HFFc6 (cell line): ENCODE measurements at regions not wholly inside any gene's neighbourhood (a gene's known extent, or its start where the extent isn't known, plus 50 kb on each side); places are given as distances from the start of the nearest gene placed in this dataset.

Experiments
- DNase-seq: peaks from one replicate; pipeline ENCODE4 v3.0.0-alpha.2; 2018
- H3K27ac Mint-ChIP-seq: 2 replicates; pipeline ENCODE4 v1.8.0; 2020; ENCODE audit warnings: mild to moderate bottlenecking, mixed read lengths
- H3K27me3 Mint-ChIP-seq: 2 replicates; pipeline ENCODE4 v1.8.0; 2021; ENCODE audit warnings: mild to moderate bottlenecking, moderate library complexity, mixed read lengths; ENCODE audit not compliant: insufficient read depth
- H3K36me3 Mint-ChIP-seq: 2 replicates; pipeline ENCODE4 v1.8.0; 2021; ENCODE audit warnings: low read depth, mixed read lengths
- H3K4me1 Mint-ChIP-seq: 2 replicates; pipeline ENCODE4 v1.8.0; 2020; ENCODE audit warnings: low read depth, mixed read lengths
- H3K4me3 Mint-ChIP-seq: 2 replicates; pipeline ENCODE4 v1.8.0; 2020; ENCODE audit warnings: mild to moderate bottlenecking, moderate library complexity, mixed read lengths
- H3K9me3 Mint-ChIP-seq: 2 replicates; pipeline ENCODE4 v1.8.0; 2020; ENCODE audit warnings: mild to moderate bottlenecking, mixed read lengths
- CTCF ChIP-seq: fragments of 200-600 bp; sonication (generic); IDR thresholded peaks from 2 replicates; pipeline ENCODE4 v1.5.0; 2021; ENCODE audit warnings: antibody characterized with exemption, mild to moderate bottlenecking

DNA sequence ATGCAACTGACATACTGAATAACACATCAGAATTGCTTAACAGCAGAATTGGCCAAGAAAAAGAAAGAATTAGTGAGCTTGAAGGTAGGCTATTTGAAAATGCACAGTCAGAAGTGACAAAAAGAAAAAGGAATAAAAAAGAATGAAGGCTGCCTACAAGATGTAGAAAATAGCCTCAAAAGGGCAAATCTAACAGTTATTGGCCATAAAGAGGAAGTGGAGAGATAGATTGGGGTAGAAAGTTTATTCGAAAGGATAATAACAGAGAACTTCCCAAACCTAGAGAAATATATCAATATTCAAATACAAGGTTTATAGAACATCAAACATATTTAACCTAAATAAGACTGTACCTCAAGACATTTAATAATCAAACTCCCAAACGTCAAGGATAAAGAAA lies 67.5 kb downstream of the ATP6V1G3 start:
- Mint-ChIP-seq H3K27ac (no peak overlapping the region), H3K4me3 (no peak overlapping the region), H3K36me3 (peaks cover 62% of the 10 kb centered on the region), H3K4me1 (peaks cover 32% of the 10 kb centered on the region), H3K27me3 (no peaks in the 10 kb centered on the region), H3K9me3 (peaks cover 32% of the 10 kb centered on the region)
- DNase-seq: no peak
- no peak for TF ChIP-seq CTCF

DNA sequence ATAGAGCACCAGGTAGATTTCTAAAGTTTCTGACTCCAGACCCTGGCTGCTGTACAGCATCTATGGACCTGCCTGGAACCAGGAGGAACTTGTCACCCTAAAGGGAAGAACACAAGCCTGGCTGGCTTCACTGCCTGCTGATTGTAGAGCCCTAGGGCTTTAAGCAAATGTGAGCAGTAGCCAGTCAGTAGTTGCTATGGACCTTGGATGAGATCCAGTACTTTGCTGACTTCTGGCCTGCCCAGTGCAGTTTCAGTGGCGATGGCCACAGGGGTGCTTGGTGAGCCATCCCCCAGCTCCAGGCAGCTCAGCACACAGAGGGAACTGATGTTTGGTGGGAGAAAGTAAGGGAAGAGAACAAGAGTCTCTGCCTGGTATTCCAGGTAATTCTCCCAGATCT lies 68.4 kb downstream of the ATP6V1G3 start:
- no peak overlapping the region for H3K27ac Mint-ChIP-seq
- peaks cover 41% of the 10 kb centered on the region for H3K4me1 Mint-ChIP-seq
- TF ChIP-seq CTCF: no peak
- DNase-seq: no peak
- H3K36me3 Mint-ChIP-seq: peaks cover 60% of the 10 kb centered on the region
- H3K27me3 Mint-ChIP-seq: no peaks in the 10 kb centered on the region
- H3K4me3 Mint-ChIP-seq: no peak overlapping the region
- peaks cover 32% of the 10 kb centered on the region for H3K9me3 Mint-ChIP-seq

GRCh38 chr1:198467907-198468306 lies 72.6 kb downstream of the ATP6V1G3 start:
- Mint-ChIP-seq H3K36me3 (peaks cover 30% of the 10 kb centered on the region), H3K27me3 (no peaks in the 10 kb centered on the region), H3K27ac (peak overlapping the region; percentile 66), H3K4me3 (no peak overlapping the region), H3K4me1 (peaks cover 62% of the 10 kb centered on the region), H3K9me3 (peaks cover 7% of the 10 kb centered on the region; the same call in 1 of the 2 replicates)
- no peak for DNase-seq
- TF ChIP-seq CTCF: no peak

DNA sequence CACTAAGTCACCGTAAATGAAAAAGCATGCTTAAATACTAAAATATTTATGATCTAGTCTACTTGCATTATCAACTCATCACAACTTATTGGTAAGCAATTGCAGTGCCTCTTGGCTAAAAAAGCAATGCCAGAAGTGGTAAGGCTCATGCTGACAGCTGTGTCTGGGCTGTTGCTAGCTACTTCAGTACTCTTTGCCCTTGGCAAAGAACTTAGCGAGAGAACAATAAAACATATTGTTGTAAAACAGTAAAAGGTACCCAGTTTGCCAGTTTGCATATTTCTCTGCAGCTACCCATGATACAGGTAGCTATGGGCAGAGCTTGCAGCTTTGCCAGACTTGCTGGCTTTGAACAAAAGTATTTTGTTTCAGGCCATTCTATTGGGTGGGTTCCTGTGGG lies 73.1 kb downstream of the ATP6V1G3 start:
- peaks cover 24% of the 10 kb centered on the region for H3K36me3 Mint-ChIP-seq
- H3K27me3 Mint-ChIP-seq: no peaks in the 10 kb centered on the region
- H3K4me3 Mint-ChIP-seq: no peak overlapping the region
- H3K4me1 Mint-ChIP-seq: peaks cover 62% of the 10 kb centered on the region
- peak overlapping the region; percentile 66 for H3K27ac Mint-ChIP-seq
- no peak for TF ChIP-seq CTCF
- H3K9me3 Mint-ChIP-seq: peaks cover 1% of the 10 kb centered on the region; the same call in 1 of the 2 replicates
- no peak for DNase-seq

GRCh38 chr1:198465201-198466144 lies 75.0 kb downstream of the ATP6V1G3 start:
- H3K4me3 Mint-ChIP-seq: no peak overlapping the region
- peak; percentile 73 for DNase-seq
- TF ChIP-seq CTCF: peak; percentile 87
- H3K4me1 Mint-ChIP-seq: peaks cover 69% of the 10 kb centered on the region
- peak overlapping the region; percentile 85 for H3K27ac Mint-ChIP-seq
- H3K36me3 Mint-ChIP-seq: peaks cover 18% of the 10 kb centered on the region
- no peaks in the 10 kb centered on the region for H3K27me3 Mint-ChIP-seq
- H3K9me3 Mint-ChIP-seq: no peaks in the 10 kb centered on the region
